ENCODE measurements at regions not wholly inside any gene's neighbourhood (a gene's known extent, or its start where the extent isn't known, plus 50 kb on each side); places are given as distances from the start of the nearest gene placed in this dataset.

- Histone ChIP-seq H3K27me3 (ENCODE audit: insufficient read depth, low read depth, low read length) (no peaks in the 10 kb centered on the region), H3K4me2 (ENCODE audit: low read length) (no peak overlapping the region), H3K9me2 (ENCODE audit: insufficient read depth, low read length) (no peaks in the 10 kb centered on the region), H4K20me1 (ENCODE audit: insufficient read depth) (no peaks in the 10 kb centered on the region), H3K79me2 (replicated peaks; ENCODE audit: insufficient read depth, low read length) (no peaks in the 10 kb centered on the region), H3K27ac (ENCODE audit: low read length) (no peak overlapping the region), H3K9ac (ENCODE audit: low read length) (no peak overlapping the region), H3K9me3 (ENCODE audit: low read length) (peaks cover 7% of the 10 kb centered on the region), H3K4me3 (ENCODE audit: low read length) (no peak overlapping the region), H2AFZ (ENCODE audit: low read depth, low read length) (no peak overlapping the region), H3K36me3 (ENCODE audit: insufficient read depth, low read length) (no peaks in the 10 kb centered on the region), H3F3A (ENCODE audit: insufficient read depth, low read length, poor library complexity, severe bottlenecking) (no peaks in the 10 kb centered on the region)
- TF ChIP-seq MXI1 (conservative IDR thresholded peaks at IDR 0.05; ENCODE audit: poor library complexity, severe bottlenecking) (no peak), SMC3 (conservative IDR thresholded peaks at IDR 0.05; ENCODE audit: poor library complexity) (no peak), EP300 (conservative IDR thresholded peaks at IDR 0.05; ENCODE audit: poor library complexity, severe bottlenecking) (no peak), POLR2AphosphoS5 (IDR thresholded peaks at IDR 0.05) (no peak), RAD21 (conservative IDR thresholded peaks at IDR 0.05) (no peak), CTCF (IDR thresholded peaks at IDR 0.05; ENCODE audit: poor library complexity, severe bottlenecking) (no peak), TAF1 (IDR thresholded peaks at IDR 0.05; ENCODE audit: low read depth) (no peak), REST (IDR thresholded peaks at IDR 0.05; ENCODE audit: borderline replicate concordance) (no peak), EZH2 (IDR thresholded peaks at IDR 0.05; ENCODE audit: borderline replicate concordance, insufficient read depth, low read length, poor library complexity, severe bottlenecking) (no peak)
Measured at GRCh38 chr16:79528338-79528737, 72.2 kb downstream of the MAF start.

- Histone ChIP-seq H3K27ac (ENCODE audit: low read length) (no peak overlapping the region), H3K36me3 (ENCODE audit: insufficient read depth, low read length) (no peaks in the 10 kb centered on the region), H3K9me2 (ENCODE audit: insufficient read depth, low read length) (no peaks in the 10 kb centered on the region), H3K4me3 (ENCODE audit: low read length) (no peak overlapping the region), H3K9ac (ENCODE audit: low read length) (no peak overlapping the region), H3K27me3 (ENCODE audit: insufficient read depth, low read depth, low read length) (no peaks in the 10 kb centered on the region), H4K20me1 (ENCODE audit: insufficient read depth) (no peaks in the 10 kb centered on the region), H2AFZ (ENCODE audit: low read depth, low read length) (no peak overlapping the region), H3K9me3 (ENCODE audit: low read length) (peaks cover 7% of the 10 kb centered on the region), H3F3A (ENCODE audit: insufficient read depth, low read length, poor library complexity, severe bottlenecking) (no peaks in the 10 kb centered on the region), H3K4me2 (ENCODE audit: low read length) (no peak overlapping the region), H3K79me2 (replicated peaks; ENCODE audit: insufficient read depth, low read length) (no peaks in the 10 kb centered on the region)
- no peak for TF ChIP-seq REST (IDR thresholded peaks at IDR 0.05; ENCODE audit: borderline replicate concordance)
- TF ChIP-seq MXI1 (conservative IDR thresholded peaks at IDR 0.05; ENCODE audit: poor library complexity, severe bottlenecking): no peak
- TF ChIP-seq POLR2AphosphoS5 (IDR thresholded peaks at IDR 0.05): no peak
- TF ChIP-seq TAF1 (IDR thresholded peaks at IDR 0.05; ENCODE audit: low read depth): no peak
- TF ChIP-seq RAD21 (conservative IDR thresholded peaks at IDR 0.05): no peak
- TF ChIP-seq EZH2 (IDR thresholded peaks at IDR 0.05; ENCODE audit: borderline replicate concordance, insufficient read depth, low read length, poor library complexity, severe bottlenecking): no peak
- no peak for TF ChIP-seq CTCF (IDR thresholded peaks at IDR 0.05; ENCODE audit: poor library complexity, severe bottlenecking)
- TF ChIP-seq SMC3 (conservative IDR thresholded peaks at IDR 0.05; ENCODE audit: poor library complexity): no peak
- TF ChIP-seq EP300 (conservative IDR thresholded peaks at IDR 0.05; ENCODE audit: poor library complexity, severe bottlenecking): no peak
Measured at GRCh38 chr16:79523971-79524370, 76.6 kb downstream of the MAF start.

Measured in neural cell (in vitro differentiated cells).